GM12865 (cell line): ENCODE measurements at regions not wholly inside any gene's neighbourhood (a gene's known extent, or its start where the extent isn't known, plus 50 kb on each side); places are given as distances from the start of the nearest gene placed in this dataset.

Source experiments
- DNase-seq: peaks from one replicate; pipeline ENCODE4 v3.0.0; 2010; ENCODE audit warnings: low read depth
- H3K4me3 ChIP-seq: 2 replicates; pipeline ENCODE4 v1.5.1; 2011; ENCODE audit warnings: mild to moderate bottlenecking, low read depth, low read length, control low read depth
- TF ChIP-seq, protein P1 (sequence below): IDR thresholded peaks from 2 replicates; pipeline ENCODE4 v1.5.1; 2011; ENCODE audit warnings: low read length, control low read depth, low read depth, inconsistent platforms; ENCODE audit not compliant: insufficient read depth; ENCODE audit errors: missing control alignments

GRCh38 chr2:16314001-16314400 lies 351.6 kb downstream of the CYRIA start:
- DNase-seq = no peak
- H3K4me3 ChIP-seq = no peak overlapping the region
- TF ChIP-seq, protein P1, sequence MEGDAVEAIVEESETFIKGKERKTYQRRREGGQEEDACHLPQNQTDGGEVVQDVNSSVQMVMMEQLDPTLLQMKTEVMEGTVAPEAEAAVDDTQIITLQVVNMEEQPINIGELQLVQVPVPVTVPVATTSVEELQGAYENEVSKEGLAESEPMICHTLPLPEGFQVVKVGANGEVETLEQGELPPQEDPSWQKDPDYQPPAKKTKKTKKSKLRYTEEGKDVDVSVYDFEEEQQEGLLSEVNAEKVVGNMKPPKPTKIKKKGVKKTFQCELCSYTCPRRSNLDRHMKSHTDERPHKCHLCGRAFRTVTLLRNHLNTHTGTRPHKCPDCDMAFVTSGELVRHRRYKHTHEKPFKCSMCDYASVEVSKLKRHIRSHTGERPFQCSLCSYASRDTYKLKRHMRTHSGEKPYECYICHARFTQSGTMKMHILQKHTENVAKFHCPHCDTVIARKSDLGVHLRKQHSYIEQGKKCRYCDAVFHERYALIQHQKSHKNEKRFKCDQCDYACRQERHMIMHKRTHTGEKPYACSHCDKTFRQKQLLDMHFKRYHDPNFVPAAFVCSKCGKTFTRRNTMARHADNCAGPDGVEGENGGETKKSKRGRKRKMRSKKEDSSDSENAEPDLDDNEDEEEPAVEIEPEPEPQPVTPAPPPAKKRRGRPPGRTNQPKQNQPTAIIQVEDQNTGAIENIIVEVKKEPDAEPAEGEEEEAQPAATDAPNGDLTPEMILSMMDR = no peak

DNA sequence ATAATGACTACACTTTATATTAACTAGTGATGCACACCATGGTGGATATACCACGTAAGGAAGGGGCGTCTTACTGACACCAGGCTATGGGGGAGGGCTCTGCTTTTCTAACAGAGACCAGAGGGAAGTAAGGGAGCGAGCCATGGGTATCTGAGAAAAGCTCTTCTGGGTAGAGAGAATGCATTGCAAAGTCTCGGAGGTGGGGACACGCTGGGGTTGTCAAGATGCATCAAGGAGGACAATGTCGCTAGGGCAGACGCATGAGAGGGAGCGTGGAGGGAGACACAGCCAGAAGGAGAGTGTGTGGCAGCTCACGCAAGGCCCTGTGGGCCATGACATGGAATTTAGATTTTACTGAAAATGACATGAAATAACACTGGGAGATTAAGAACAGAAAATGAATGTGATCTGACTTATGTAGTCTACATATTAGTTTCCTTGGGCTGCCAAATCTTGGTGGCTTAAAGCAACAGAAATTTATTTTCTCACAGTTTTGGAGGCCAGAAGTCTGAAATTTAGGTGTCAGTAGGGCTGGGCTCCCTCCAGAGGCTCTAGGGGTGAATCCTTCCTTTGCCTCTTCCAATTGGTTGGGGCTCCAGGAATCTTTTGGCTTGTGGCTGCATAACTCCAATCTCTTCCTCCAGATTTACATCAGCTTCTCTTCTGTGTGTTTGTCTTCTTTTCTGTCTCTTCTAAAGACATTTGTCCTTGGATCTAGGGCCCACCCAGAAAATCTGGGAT lies 352.2 kb downstream of the CYRIA start:
- H3K4me3 ChIP-seq = no peak overlapping the region
- TF ChIP-seq, protein P1 = no peak
- DNase-seq = no peak

DNA sequence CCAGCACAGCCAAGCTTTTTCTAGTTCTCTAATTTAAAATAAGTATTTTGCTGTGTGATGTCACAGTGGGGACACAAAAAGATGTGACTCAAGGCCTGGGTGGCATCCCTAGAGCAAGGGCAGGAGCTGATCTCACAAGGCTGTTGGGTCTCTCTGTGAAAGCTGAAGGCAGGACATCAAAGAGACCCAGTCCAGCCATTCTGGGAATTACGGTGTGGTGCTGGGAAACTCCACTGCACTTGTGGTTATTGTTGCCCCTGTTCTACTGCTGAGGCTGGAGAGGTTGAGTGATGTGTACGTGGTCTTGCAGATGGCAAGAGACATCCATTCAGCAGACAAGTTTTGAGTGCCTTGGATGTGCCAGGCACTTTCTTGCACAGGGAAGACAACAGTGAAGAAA lies 352.9 kb downstream of the CYRIA start:
- H3K4me3 ChIP-seq = no peak overlapping the region
- TF ChIP-seq, protein P1 = no peak

GRCh38 chr2:16311521-16312440 lies 353.9 kb downstream of the CYRIA start:
- H3K4me3 ChIP-seq = no peak overlapping the region
- DNase-seq = no peak
- TF ChIP-seq, protein P1 = no peak

More for the DNA sequence above, 352.9 kb downstream of the CYRIA start:
- DNase-seq = no peak

DNA sequence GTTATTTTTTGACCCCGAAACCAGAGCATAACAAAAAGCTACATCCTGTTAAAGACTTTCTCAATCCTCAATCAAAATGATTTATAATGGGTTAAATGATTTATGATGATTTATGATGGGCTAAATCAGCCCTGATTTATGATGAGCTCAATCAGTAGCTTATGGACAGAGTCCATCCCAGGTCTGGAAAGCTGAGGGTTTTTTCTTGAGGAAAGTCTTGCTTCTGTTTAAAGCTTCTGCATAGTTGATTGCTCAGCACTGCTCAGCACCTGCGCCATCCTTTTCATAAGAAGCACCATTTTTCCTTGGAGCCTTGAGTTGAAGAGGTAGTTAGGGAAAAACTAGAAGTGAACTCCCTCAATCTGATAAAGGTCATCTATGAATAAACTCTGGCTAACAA lies 356.8 kb downstream of the CYRIA start:
- no peak overlapping the region for H3K4me3 ChIP-seq
- DNase-seq = no peak

DNA sequence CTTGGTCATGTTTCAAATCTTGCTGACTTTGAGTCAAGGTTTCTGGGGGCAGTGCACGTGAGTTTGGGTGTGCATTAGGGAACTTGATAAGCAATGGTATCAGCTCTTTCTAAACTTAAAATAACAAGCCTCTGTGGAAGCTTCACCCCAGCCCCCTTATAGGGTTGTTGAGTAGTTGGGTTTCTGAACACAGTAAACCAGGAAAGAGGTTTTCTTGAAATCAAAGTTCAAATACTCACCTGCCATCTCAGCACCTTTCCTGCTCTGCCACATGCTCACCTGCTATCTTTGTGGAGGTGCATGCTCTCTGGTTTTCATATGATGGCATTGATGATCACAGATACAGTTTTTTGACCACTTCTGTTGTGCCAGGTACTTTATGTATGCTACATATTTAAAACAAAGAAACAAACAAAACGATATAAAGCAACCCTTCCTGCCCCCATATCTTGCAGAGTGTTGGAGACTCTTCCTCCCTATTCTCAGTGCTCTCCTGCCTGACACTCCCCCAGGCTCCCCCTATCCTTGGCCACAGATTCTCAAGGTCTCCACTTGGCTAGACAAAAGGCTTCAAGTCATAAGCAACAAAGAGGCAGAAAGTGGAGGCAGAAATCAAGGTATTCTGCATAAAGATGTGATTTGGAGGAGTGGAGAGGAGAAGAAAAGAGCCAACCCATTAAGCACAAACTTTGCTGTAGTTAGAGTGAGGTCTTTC lies 360.6 kb downstream of the CYRIA start:
- TF ChIP-seq, protein P1 = no peak
- no peak overlapping the region for H3K4me3 ChIP-seq
- DNase-seq = no peak

More for the DNA sequence above, 356.8 kb downstream of the CYRIA start:
- TF ChIP-seq, protein P1 = no peak
